ENCODE measurements at regions not wholly inside any gene's neighbourhood (a gene's known extent, or its start where the extent isn't known, plus 50 kb on each side); places are given as distances from the start of the nearest gene placed in this dataset.

DNA sequence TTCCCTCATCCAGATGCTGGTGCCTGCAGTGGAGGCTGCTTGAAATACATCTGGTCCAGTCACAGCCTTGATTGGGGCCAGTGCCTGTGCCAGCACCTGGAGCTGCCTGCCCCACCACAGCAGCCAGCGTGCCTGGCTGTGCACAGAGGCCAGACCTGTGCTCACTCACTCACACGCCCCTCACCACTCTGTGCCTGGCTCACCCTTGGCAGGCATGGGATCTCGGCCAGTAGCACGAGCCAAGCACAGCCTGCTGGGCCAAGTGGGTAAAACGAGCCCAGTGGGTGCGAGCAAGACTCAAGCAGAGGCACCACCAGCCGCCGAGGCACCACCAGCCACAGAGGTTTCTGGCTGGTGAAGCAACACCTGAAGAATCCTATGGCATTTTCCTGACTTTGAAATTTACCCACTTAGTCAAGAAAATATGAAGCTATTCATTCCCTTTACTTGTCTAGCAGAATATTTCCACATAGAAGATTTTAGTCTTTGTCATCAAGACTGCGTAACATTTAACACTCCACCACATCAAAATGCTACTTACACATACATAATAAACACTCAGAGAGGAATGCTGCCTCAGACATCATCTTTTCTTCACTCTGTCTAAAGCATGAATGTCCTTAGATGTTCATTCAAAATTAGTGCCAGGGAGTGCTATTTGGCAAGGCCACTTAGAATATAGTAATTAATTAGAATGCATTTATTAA is 424.3 kb upstream of the FAT3 start:
- DNase-seq, result no peak

DNA sequence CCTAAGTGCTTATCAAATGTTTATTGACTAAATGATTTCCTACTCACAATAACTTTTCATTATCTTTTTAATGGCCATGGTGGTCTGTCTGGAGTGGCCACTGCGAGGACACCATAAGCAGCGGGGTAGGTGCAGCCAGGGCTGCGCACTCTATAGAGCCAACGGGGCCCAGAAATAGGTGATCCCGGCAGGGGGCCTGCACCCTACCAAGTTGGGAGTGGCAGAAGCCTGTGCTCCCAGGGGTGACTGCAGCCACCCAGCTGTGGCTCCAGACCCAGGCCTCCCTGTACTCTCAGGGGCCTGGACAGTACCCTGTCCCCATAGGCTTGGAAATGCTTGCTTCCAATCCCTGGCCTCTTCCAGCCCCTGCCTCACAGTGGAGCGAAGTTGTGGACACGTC is 426.4 kb upstream of the FAT3 start:
- no peak for DNase-seq

GRCh38 chr11:91796999-91797398 is 427.6 kb upstream of the FAT3 start:
- no peak for DNase-seq

- no peak for DNase-seq
Observed at GRCh38 chr11:91795139-91795887, 429.3 kb upstream of the FAT3 start.

DNA sequence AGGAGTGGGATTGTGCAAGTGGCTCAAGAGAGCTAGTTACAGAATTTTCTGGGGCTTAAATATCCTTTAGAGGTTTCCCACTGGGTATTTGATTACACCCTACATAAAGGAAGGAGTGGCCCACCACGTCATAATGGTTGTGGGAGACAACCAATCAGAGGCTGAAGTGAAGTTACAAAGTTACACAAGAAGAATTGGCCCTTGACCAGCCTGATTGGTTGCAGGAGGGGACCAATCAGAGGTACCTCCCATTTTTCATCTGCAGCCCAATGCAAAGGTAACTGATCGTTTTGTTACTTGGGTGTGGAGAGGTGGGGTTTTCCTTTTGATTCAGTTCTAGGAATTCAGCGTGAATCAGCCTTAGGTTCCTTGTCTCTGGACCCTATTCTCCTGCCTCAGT is 430.5 kb upstream of the FAT3 start:
- DNase-seq, result no peak

DNA sequence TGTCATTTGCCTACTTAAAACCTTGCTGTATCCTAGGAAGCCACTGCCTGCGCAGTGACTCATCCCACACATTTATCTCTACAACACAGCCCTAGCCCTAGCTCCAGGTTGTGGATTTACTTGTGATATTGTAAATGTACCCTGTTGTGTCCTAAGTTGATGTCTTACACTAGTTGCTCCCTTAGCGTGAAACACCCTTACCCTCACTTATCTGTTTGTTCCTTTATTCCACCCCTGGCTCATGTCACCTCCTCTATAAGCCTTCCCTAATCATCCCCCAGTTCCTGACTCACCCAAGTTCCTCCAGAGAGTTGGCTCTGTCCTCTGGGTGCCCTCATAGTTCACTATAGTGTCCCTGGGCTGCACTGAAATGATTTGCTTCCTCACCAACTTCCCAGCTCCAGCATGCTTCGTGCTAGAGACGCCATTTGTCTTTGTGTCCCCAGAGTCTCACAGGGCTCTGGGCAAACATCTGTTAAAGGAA is 431.8 kb upstream of the FAT3 start:
- no peak for DNase-seq

DNA sequence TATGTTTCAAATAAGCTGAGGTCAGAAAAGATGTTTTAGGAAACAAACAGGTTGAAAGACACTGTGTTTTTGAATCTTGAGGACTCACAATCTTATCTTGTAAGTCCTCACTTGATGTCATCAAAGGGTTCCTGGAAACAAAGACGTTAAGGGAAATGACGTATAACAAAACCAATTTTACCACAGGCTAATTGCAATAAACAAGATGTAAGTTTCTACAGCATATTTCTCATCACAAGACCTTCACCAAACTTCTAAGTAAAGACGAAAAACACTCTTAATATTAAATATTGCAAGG is 433.5 kb upstream of the FAT3 start:
- no peak for DNase-seq

- DNase-seq, result no peak
Observed at GRCh38 chr11:91790346-91791170, 434.1 kb upstream of the FAT3 start.

GRCh38 chr11:91788764-91789163 is 435.9 kb upstream of the FAT3 start:
- no peak for DNase-seq

- no peak for DNase-seq
Observed at GRCh38 chr11:91786097-91786496, 438.5 kb upstream of the FAT3 start.

- DNase-seq, result no peak
Observed at GRCh38 chr11:91783173-91783572, 441.4 kb upstream of the FAT3 start.

DNA sequence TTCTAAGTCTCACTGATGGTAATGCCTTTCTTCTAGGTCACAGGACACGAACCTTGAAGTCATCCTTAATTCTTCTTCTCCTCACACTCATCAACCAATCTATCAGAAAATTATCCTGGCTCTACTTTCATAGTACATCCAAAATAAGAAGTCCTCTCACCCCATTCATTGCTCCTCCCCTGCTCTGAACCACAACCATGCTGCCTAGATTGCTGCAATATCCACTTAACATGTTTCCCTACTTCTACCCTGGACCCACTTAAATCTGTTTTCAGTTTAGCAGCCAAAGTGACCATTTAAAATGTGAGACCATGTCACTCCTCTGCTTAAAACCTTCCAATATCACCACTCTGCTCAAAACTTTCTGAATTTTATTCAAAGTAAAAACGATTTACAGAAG is 445.9 kb upstream of the FAT3 start:
- DNase-seq, result no peak

- DNase-seq, result no peak
Observed at GRCh38 chr11:91776655-91777054, 448.0 kb upstream of the FAT3 start.

DNA sequence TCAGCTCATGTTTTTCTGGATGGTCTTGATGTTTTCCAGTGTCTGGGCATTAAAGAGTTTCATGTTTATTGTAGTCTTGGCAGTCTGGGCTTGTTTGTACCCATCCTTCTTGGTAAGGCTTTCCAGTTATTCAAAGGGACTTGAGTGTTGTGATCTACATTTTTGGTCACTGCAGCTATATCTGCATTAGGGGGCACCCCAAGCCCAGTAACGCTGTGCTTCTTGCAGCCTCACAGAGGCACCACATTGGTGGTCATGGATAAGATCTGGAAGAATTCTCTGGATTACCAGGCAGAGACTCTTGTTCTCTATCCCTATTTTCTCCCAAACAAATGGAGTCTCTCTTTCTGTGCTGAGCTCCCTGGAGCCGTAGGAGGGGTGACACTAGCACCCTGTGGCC is 451.5 kb upstream of the FAT3 start:
- DNase-seq, result no peak

GRCh38 chr11:91771961-91772360 is 452.7 kb upstream of the FAT3 start:
- DNase-seq, result no peak

DNA sequence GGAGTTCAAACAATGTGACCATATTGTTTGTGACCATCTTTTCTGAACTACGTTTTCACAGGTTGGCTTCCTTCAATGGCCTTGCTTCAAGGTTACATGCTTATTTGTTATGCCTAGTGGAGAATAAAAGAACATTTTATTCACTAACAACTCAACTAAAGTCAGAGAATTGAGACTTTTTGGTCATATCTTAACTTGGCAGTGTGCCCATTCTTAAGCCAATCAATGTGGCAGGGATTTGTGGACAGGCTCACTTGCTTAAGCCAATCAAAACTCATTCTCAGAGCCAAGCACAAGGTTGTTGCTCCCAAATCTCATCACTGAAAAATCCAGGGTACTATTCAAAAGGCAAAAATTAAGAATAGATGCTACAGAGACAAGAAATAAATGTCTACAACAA is 455.8 kb upstream of the FAT3 start:
- DNase-seq, result no peak

DNA sequence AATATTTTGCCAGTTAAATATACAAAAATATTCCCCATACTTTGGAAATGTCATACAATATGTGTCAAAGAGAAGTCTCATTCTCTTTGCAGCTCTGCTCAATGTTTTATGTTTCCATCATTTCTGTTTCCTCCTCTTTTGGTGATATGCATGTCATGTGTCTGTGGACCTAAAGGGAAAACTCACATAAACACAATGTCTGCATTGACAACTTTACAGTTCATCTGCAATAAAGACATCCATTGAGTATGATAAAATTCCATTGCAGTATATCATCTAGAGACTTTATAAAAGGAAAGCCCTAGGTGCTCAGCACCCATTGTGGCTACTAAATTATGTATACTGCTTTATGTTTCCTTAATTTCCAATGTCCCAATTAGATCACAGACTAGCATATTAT is 461.3 kb upstream of the FAT3 start:
- no peak for DNase-seq

GRCh38 chr11:91761406-91762025 is 463.1 kb upstream of the FAT3 start:
- DNase-seq, result no peak

DNA sequence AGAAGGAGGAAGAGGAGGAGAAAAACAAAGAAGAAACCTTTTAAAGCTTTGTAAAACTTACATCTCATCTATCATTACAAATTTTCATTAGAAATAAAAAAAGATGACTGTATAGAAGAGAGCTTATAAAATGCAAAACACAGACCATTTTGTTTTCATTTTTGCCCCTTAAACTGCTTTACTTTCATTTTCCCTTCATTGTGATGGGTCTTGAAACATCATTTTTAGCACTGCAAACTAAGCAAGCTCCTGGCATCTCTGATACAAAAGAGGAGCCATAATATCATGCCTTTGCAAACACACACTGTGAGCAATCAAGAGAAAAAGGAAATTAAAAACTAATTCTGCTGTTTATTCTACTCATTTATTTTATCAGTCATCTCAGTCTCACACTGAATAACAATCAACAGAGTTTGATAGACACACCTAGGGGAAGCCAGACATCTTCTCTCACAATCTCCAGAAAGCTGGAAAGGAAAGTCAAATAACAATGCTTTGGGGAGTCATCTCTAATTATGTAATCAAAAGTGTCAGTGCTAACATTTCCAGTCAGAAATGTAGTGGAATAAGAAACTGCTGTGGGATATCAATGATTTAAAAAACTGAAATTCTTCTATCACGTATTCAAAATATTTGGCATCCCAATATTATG is 467.7 kb upstream of the FAT3 start:
- DNase-seq, result no peak

DNA sequence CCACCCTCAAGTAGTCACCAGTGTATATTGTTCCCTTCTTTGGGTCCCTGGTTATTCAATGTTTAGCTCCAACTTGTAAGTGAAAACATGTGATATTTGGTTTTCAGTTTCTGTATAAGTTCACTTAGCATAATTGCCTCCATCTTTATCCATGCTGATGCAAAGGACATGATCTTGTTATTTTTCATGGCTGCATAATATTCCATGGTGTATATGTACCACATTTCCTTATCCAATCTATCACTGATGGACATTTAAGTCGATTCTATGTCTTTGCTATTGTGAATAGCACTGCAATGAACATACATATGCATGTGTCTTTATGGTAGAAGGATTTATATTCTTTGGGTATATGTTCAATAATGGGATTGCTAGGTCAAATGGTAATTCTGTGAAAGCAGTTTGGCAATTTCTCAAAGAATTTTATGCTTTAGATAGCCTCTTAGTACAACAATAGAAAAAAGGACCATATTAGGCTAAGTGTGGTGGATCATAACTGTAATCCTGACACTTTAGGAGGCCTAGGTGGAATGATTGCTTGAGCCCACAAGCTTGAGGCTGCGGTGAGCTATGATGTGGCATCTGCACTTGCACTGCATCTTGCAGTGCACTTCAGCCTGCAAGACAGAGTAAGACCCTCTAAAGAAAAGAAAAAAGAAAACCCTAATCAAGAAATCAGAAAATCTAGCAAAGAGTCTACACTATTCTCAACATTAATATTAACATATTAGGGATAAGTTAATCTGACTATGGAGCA is 468.5 kb upstream of the FAT3 start:
- no peak for DNase-seq

- no peak for DNase-seq
Observed at GRCh38 chr11:91755526-91755925, 469.1 kb upstream of the FAT3 start.

DNA sequence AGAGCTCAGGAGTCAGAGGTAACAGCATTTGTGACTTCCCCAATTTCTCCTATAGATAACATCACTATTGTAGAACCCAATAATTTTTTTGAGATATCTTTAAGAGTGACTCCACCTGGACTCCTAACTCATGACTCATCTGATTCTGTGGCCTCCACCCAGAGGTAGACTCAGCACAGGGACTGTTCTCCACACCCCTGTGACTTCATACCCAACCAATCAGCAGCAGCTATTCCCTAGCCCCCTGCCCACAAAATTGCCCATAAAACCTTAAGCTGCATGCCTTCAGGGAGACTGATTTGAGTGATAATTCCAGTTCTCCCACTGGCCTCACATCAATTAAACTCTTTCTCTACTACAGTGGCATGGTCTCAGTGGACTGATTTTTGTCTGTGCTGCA is 475.4 kb upstream of the FAT3 start:
- DNase-seq, result no peak

Data from dermis blood vessel endothelial cell (primary cell).